Right lobe of liver (tissue), 4 donors: ENCODE measurements at regions not wholly inside any gene's neighbourhood (a gene's known extent, or its start where the extent isn't known, plus 50 kb on each side); places are given as distances from the start of the nearest gene placed in this dataset.

ENCODE experiments used
- POLR2A ChIP-seq: fragments of 450-650 bp; IDR thresholded peaks from one replicate; pipeline ENCODE4 v1.6.1; 2017; ENCODE audit warnings: antibody characterized with exemption, mild to moderate bottlenecking
- TF ChIP-seq, protein P1 (sequence below), 4 donors: fragments of 200-600 bp in 3 of 4; fragments of 450-650 bp in 1 of 4; IDR thresholded peaks; one replicate each; pipeline versions ENCODE4 v1.5.1 to v1.8.0; 2016 to 2022; ENCODE audit warnings: antibody characterized with exemption in 4 of 4, mild to moderate bottlenecking in 2 of 4
- donor health status: DM: no; HTN: no; CAD: no.
- donor health status: DM: no; HTN: no; CAD: no.
- donor health status: DM: no; HTN: yes; CAD: no.

DNA sequence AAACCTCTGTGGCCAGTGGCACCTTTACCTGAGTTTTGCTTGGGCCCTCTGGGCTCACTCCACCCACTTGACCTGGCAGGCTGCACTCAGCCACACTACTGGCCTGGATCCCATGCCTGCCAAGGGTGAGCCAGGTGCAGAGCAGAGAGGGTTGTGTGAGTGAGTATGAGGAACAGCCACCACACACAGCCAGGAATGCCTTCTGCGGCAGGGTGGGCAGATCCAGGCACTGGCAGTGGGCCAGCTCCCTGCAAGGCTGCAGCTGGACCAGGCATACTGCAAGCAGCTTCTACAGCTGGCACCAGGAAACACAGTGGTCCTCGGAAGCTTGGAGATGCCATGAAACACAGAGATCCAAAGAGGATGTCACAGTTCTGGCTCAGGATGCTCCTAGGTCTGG, 570.1 kb upstream of the ACTRT1 start:
- TF ChIP-seq, protein P1, sequence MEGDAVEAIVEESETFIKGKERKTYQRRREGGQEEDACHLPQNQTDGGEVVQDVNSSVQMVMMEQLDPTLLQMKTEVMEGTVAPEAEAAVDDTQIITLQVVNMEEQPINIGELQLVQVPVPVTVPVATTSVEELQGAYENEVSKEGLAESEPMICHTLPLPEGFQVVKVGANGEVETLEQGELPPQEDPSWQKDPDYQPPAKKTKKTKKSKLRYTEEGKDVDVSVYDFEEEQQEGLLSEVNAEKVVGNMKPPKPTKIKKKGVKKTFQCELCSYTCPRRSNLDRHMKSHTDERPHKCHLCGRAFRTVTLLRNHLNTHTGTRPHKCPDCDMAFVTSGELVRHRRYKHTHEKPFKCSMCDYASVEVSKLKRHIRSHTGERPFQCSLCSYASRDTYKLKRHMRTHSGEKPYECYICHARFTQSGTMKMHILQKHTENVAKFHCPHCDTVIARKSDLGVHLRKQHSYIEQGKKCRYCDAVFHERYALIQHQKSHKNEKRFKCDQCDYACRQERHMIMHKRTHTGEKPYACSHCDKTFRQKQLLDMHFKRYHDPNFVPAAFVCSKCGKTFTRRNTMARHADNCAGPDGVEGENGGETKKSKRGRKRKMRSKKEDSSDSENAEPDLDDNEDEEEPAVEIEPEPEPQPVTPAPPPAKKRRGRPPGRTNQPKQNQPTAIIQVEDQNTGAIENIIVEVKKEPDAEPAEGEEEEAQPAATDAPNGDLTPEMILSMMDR (IDR thresholded peaks at IDR 0.05): no peak
- no peak for TF ChIP-seq POLR2A
